GM19467 (cell line): ENCODE measurements at regions not wholly inside any gene's neighbourhood (a gene's known extent, or its start where the extent isn't known, plus 50 kb on each side); places are given as distances from the start of the nearest gene placed in this dataset.

Source experiments
- ATAC-seq: cut with Tn5 transposase; IDR thresholded peaks from one replicate; pipeline ENCODE4 v1.9.1; 2021; ENCODE audit warnings: mild to moderate bottlenecking, moderate library complexity; ENCODE audit not compliant: unreplicated experiment

GRCh38 chr7:47666164-47666862, 84.4 kb upstream of the TNS3 start:
- no peak for ATAC-seq

GRCh38 chr7:47664650-47665195, 82.8 kb upstream of the TNS3 start:
- no peak for ATAC-seq

GRCh38 chr7:47663851-47664250, 81.9 kb upstream of the TNS3 start:
- ATAC-seq: no peak

GRCh38 chr7:47663213-47663612, 81.3 kb upstream of the TNS3 start:
- no peak for ATAC-seq

- ATAC-seq: no peak
Measured at GRCh38 chr7:47661051-47661714, 79.3 kb upstream of the TNS3 start.

- ATAC-seq: no peak
Measured at GRCh38 chr7:47659664-47660462, 78.0 kb upstream of the TNS3 start.

GRCh38 chr7:47658886-47659635, 77.2 kb upstream of the TNS3 start:
- ATAC-seq: no peak

GRCh38 chr7:47657126-47657525, 75.2 kb upstream of the TNS3 start:
- ATAC-seq: no peak

GRCh38 chr7:47654672-47655298, 72.9 kb upstream of the TNS3 start:
- ATAC-seq: no peak

- no peak for ATAC-seq
Measured at GRCh38 chr7:47653550-47654411, 71.9 kb upstream of the TNS3 start.

- no peak for ATAC-seq
Measured at GRCh38 chr7:47652591-47652990, 70.7 kb upstream of the TNS3 start.

GRCh38 chr7:47651355-47652317, 69.7 kb upstream of the TNS3 start:
- no peak for ATAC-seq

- no peak for ATAC-seq
Measured at GRCh38 chr7:47649919-47650318, 68.0 kb upstream of the TNS3 start.

- no peak for ATAC-seq
Measured at GRCh38 chr7:47648275-47648925, 66.5 kb upstream of the TNS3 start.

GRCh38 chr7:47647918-47648250, 66.0 kb upstream of the TNS3 start:
- no peak for ATAC-seq

- ATAC-seq: peak; percentile 90
Measured at GRCh38 chr7:47647181-47647917, 65.4 kb upstream of the TNS3 start.

GRCh38 chr7:47643716-47644400, 61.9 kb upstream of the TNS3 start:
- ATAC-seq: no peak
